ENCODE measurements at regions not wholly inside any gene's neighbourhood (a gene's known extent, or its start where the extent isn't known, plus 50 kb on each side); places are given as distances from the start of the nearest gene placed in this dataset.
"Not testable (repeated sequence)": the region's sequence is repeated elsewhere in the genome, so short reads cannot be mapped to it uniquely, and the experiment has no call there.

DNA sequence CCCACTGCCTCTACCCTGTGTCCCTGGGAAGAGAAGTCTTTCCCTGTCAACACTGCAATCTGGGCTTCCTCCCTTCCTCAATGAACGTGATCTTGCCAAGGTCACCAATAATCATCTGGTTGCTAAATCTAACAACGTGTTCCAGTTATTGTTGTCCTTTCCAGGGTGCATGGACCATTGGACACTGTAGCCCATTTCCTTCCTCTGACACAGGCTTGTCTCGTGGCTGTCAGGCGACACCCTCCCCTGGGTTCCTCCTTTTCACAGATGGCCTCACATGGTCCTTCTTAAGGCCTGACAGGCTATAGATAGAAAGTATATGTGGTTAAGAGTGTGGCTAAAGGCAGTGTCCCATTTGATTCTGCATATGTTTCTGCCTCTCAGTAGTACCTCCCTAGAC lies 67.7 kb upstream of the STARD13 start:
- peaks cover 60% of the 10 kb centered on the region for H3K4me1 ChIP-seq
- TF ChIP-seq, protein P1, sequence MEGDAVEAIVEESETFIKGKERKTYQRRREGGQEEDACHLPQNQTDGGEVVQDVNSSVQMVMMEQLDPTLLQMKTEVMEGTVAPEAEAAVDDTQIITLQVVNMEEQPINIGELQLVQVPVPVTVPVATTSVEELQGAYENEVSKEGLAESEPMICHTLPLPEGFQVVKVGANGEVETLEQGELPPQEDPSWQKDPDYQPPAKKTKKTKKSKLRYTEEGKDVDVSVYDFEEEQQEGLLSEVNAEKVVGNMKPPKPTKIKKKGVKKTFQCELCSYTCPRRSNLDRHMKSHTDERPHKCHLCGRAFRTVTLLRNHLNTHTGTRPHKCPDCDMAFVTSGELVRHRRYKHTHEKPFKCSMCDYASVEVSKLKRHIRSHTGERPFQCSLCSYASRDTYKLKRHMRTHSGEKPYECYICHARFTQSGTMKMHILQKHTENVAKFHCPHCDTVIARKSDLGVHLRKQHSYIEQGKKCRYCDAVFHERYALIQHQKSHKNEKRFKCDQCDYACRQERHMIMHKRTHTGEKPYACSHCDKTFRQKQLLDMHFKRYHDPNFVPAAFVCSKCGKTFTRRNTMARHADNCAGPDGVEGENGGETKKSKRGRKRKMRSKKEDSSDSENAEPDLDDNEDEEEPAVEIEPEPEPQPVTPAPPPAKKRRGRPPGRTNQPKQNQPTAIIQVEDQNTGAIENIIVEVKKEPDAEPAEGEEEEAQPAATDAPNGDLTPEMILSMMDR (IDR thresholded peaks at IDR 0.05) = no peak
- ATAC-seq (peak; percentile 31 to 81), DNase-seq (peak; percentile 82)
- no peaks in the 10 kb centered on the region for H3K27me3 ChIP-seq (ENCODE audit: low read depth)
- H3K9me3 ChIP-seq = no peaks in the 10 kb centered on the region
- peak overlapping the region; percentile 58 for H3K27ac ChIP-seq
- intact Hi-C loops (cut with DNase I) = no loop called here
- no peaks in the 10 kb centered on the region for H3K36me3 ChIP-seq
- no peak overlapping the region for H3K4me3 ChIP-seq

GRCh38 chr13:33353646-33354045 lies 68.1 kb upstream of the STARD13 start:
- Histone ChIP-seq H3K4me1 (peaks cover 55% of the 10 kb centered on the region), H3K36me3 (no peaks in the 10 kb centered on the region), H3K27me3 (ENCODE audit: low read depth) (no peaks in the 10 kb centered on the region), H3K4me3 (no peak overlapping the region), H3K9me3 (no peaks in the 10 kb centered on the region), H3K27ac (peak overlapping the region; percentile 9)
- no peak for ATAC-seq
- TF ChIP-seq, protein P1 (IDR thresholded peaks at IDR 0.05) = no peak
- no peak for DNase-seq
- intact Hi-C loops (cut with DNase I) = no loop called here

- Histone ChIP-seq H3K27ac (no peak overlapping the region), H3K4me3 (no peak overlapping the region), H3K36me3 (no peaks in the 10 kb centered on the region), H3K4me1 (peaks cover 44% of the 10 kb centered on the region), H3K27me3 (ENCODE audit: low read depth) (no peaks in the 10 kb centered on the region), H3K9me3 (no peaks in the 10 kb centered on the region)
- DNase-seq = no peak
- intact Hi-C loops (cut with DNase I) = no loop called here
- TF ChIP-seq, protein P1 (IDR thresholded peaks at IDR 0.05) = no peak
- peak; percentile 22 to 33 for ATAC-seq
These were observed 69.8 kb upstream of the STARD13 start for GRCh38 chr13:33355201-33355895.

- H3K27ac ChIP-seq; H3K4me3 ChIP-seq; H3K9me3 ChIP-seq; DNase-seq; H3K36me3 ChIP-seq; ATAC-seq; intact Hi-C loops (cut with DNase I); H3K27me3 ChIP-seq (ENCODE audit: low read depth): not testable (repeated sequence)
- peaks cover 20% of the 10 kb centered on the region for H3K4me1 ChIP-seq
These were observed 72.5 kb upstream of the STARD13 start for GRCh38 chr13:33358076-33358475.

DNA sequence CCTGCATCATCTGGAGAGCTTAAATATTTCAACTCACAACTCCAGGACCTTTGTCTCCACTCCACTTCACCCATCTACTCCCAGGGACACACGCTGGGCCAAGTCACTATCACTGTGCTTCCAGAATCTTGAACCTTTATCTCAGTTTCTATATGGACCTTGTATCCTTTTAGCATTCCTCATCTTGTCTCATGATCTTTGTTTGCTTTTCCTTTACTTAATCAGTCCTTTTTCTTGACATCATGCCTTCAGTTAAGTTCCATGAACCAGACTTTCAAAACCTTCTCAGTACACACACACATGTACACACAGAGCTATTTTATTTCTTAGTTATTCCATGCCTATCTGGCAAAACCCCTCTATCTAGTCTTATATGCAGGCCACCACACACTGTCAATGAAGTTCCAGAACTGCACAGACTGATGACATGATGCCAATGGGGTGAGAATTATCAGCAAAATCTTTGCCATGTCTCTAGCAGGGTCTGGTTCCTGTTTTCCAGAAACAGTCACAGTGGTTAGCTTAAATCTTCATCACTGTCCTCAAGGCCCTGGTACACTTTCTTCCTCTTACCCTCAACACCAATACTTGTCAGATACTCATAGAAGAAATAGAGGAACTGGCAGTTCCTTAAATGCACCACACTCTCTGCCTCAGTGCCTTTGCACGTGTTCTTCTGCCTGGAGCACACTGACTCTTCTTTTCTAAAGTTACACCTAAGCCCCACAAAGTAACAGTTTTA lies 77.6 kb upstream of the STARD13 start:
- intact Hi-C loops (cut with DNase I) = no loop called here
- no peaks in the 10 kb centered on the region for H3K27me3 ChIP-seq (ENCODE audit: low read depth)
- DNase-seq (peak; percentile 61), ATAC-seq (peak; percentile 66 to 90)
- peaks cover 5% of the 10 kb centered on the region for H3K4me1 ChIP-seq
- H3K4me3 ChIP-seq = no peak overlapping the region
- H3K27ac ChIP-seq = peak overlapping the region; percentile 3
- TF ChIP-seq, protein P1 (IDR thresholded peaks at IDR 0.05) = no peak
- H3K36me3 ChIP-seq = no peaks in the 10 kb centered on the region
- no peaks in the 10 kb centered on the region for H3K9me3 ChIP-seq

GRCh38 chr13:33364192-33364591 lies 78.6 kb upstream of the STARD13 start:
- TF ChIP-seq, protein P1 (IDR thresholded peaks at IDR 0.05) = no peak
- H3K4me3 ChIP-seq = no peak overlapping the region
- no peak for ATAC-seq
- no peak overlapping the region for H3K27ac ChIP-seq
- no peaks in the 10 kb centered on the region for H3K27me3 ChIP-seq (ENCODE audit: low read depth)
- intact Hi-C loops (cut with DNase I) = no loop called here
- H3K36me3 ChIP-seq = no peaks in the 10 kb centered on the region
- H3K9me3 ChIP-seq = no peaks in the 10 kb centered on the region
- peaks cover 5% of the 10 kb centered on the region for H3K4me1 ChIP-seq
- DNase-seq = no peak

Measured in lower lobe of right lung (tissue), 2 donors.